T follicular helper cell (primary cell): ENCODE measurements at regions not wholly inside any gene's neighbourhood (a gene's known extent, or its start where the extent isn't known, plus 50 kb on each side); places are given as distances from the start of the nearest gene placed in this dataset.

ENCODE experiments used
- DNase-seq: peaks from one replicate; pipeline ENCODE4 v3.0.0-alpha.2; 2020; ENCODE audit warnings: low read depth

DNA sequence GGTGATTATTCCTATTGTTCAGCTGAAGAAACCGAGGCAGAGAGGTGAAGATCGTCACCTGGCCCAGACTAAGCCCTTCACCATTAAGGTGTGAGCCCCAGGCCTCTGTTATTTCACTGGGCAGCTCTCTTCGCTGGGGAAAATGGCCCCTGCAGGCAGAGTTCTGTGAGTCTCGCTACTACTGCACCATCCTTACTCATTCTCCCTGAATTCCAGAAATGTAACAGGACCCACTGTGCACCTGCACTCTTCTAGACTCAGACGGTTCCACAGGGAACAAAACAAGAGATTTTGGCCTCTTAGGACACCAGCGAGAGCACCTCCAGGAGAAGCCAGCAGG, 147.7 kb upstream of the GLI2 start:
- no peak for DNase-seq

DNA sequence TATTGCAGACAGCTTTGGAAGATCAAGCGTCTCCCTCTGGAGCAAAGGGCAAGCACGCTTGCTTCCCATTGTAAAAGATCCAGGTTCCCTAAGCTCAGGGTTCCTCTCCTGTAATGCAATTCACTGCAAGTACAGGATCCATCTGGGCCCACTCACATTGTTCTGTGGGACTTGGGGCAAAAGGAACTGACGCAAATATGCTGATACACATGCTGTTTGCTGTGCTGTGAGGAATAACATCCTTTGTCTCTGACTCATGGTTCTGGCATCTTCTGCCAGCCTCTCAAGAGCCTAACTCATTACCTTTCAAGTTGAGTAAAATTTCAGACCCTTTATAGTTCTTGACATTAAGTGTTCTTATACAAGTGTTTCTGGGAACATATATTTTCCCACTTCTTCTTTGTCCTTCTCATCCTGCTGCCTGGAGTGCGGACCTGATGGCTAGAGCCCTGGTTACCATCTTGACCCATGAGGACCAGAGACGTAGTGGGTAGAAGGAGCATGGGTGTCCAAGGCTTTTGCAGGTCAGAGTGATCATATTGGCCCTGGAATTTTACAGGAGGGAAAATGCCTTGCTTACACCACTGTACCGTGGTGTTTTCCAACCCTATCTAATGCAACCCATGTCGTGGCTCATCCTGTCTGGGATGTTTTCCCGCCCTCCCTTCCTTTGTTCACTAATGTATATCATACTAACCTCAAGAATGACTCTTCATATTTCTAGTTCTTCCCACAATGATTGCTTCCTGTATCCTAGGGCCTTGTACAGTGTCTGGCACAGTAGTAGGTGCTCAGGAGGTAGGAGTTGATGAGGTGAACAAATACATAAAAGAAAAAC, 145.7 kb upstream of the GLI2 start:
- no peak for DNase-seq

- DNase-seq: no peak
Measured at GRCh38 chr2:120590841-120591240, 144.8 kb upstream of the GLI2 start.

- no peak for DNase-seq
Measured at GRCh38 chr2:120591572-120591971, 144.1 kb upstream of the GLI2 start.

DNA sequence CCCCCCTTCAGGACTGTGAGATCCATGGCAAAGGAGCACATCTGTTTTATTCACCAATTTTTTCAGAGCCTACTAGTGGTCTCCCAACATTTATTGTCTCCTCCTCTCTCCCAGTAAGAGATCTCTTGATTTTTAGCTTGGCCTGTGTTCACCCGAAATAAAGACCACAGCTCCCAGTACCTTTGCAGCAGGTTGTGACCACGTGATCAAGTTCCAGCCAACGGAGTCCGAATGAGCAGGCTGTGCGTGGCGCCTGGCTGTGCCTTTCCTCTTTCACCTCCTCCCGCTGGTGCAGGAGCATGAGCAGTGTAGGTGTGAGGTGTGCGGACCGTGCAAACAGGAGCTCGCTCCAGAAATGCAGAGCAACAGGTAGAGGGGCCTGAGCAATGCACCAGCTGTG, 143.6 kb upstream of the GLI2 start:
- no peak for DNase-seq

GRCh38 chr2:120593921-120594686, 141.6 kb upstream of the GLI2 start:
- DNase-seq: no peak

- no peak for DNase-seq
Measured at GRCh38 chr2:120594856-120595685, 140.6 kb upstream of the GLI2 start.

GRCh38 chr2:120595739-120596138, 139.9 kb upstream of the GLI2 start:
- no peak for DNase-seq

- DNase-seq: no peak
Measured at GRCh38 chr2:120596191-120596811, 139.4 kb upstream of the GLI2 start.

DNA sequence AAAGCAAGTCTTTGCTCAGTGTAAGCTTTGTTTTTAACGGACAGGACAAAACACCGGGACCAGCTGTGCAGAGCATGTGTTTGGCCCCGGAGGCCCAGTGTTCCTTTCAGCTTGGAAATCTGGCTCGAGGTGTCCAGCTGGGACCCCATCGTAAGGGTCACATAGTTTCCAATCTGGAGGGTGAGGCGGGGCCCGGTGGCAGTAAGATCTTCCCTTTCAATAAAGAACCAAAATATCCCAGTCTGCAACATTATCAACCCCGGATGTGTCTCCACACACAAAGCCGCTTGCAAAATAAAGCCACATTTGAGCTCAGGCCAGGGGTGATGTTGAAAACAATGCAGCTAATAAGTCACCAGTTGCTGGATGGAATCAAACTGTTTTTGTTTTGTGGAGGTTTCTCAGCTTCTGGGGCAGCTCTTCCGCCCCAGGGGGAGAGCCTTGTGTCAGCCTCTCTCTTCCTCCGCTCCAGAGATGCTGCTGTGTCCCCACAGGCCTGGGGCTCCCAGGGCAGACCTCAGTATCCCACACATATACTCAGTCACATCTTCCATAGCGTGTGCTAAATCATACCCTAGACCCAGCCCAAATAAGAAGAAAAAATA, 138.6 kb upstream of the GLI2 start:
- DNase-seq: no peak

GRCh38 chr2:120597595-120598193, 138.0 kb upstream of the GLI2 start:
- no peak for DNase-seq

DNA sequence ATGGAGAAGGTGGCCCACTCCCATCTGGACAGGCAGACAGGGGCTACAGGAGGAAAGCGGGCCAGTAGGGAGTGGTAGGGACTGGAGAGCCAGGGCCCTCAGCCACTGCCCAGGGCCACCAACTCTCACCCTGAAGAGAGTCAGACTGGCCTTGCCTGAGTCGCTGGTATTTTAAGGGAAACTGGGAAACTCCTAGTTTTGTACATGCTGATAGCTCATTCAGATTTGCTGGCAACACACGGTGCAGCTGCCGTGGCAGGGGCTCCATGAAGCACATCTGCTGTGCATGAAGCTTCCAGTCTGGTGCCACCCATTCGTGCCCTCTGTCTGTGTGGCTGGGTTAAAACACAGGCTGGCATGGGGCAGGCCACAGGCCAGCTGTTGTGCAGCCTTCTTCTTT, 137.3 kb upstream of the GLI2 start:
- DNase-seq: no peak

DNA sequence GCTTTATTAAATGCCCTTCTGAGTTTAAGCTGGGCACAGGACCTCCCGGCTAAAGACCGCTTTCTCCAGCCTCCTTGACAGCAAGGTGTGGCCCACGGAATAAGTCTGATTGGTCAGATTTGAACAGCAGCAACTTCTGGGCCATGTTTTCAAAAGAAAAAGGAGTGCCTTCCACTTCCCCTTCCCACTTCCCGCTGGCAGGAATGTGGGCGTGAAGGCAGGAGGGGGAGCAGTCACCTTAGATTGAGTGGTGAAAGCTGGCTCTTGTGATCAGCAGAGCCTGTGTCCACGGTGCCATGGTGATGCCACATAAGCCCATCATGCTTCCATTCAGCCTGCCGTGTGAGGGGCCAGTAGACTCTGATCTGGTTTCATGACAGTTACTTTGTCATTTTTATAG, 136.6 kb upstream of the GLI2 start:
- DNase-seq: no peak

- no peak for DNase-seq
Measured at GRCh38 chr2:120599656-120600055, 136.0 kb upstream of the GLI2 start.

DNA sequence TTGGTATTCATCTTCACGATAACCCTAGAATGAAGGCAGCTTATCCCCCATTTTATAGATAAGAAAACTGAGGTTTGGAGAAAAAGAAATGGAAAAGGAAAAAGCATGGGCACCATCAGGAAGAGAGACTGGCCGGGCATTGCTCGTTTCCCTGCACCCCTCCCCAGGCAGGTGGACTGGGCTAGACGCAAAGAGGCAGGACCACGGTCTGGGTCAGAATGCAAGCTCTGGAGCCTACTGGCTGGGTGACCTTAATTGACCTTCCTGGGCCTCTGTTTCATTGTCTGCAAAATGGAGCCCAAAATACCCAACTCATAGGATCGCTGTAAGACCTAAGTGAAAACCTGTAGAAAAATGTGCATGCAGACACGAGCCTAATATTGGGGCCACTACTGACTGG, 135.3 kb upstream of the GLI2 start:
- DNase-seq: no peak

DNA sequence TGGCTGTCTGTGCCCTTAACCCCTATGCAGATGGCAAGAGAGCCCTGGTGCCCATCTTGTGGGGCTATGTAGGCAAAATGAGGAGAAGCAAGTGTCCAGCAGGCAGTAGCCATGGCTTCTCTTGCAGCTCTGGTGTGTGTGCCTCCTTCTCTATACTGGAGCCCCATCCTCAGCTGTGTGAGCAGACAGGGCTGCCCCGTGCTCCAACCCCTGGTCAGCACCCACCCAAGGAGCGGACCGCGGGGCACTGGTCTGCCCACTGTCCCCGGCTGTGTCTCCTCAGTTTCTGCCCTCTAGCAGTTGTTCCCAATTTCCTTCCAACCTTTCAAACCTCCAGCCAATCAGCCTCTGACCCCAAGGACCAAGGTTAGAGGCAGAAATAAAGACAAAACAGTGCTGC, 134.9 kb upstream of the GLI2 start:
- no peak for DNase-seq

DNA sequence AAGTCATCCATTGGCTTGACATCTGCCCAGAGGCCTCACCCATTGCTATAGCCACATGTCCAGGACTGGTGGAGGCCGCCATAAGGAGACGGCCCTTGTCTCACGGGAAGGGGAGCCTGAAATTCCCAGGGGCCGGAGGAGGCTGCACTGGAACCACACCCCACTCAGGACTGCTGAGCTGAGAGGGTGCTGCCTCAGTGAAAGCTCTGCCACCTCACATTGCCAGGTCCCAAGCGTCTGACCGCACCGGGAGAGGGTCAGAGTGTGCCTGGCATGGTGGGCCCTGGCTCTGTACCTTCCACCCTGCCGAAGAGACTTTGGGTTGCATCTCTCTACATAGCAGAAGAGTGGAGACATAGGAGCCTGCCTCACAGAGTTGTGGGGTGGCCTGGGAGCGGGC, 134.1 kb upstream of the GLI2 start:
- no peak for DNase-seq

DNA sequence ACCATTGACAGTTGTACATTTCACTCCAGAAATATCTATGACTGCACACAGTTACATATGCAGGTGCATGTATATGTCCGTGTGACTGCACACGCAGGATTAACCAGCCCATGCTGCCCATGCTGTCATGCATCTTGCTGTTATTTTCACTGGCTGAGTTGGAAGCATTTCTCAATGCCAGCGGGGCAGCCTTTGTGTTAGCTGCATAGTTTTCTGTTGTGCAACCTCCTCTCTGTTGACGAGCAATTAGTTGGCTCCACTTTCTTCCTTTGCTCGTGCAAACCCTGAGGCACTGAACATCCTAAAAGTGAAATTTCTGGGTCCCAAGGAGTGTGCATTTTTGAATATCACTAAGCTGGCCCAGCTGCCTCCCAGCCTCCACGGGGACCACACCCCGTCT, 133.4 kb upstream of the GLI2 start:
- no peak for DNase-seq

DNA sequence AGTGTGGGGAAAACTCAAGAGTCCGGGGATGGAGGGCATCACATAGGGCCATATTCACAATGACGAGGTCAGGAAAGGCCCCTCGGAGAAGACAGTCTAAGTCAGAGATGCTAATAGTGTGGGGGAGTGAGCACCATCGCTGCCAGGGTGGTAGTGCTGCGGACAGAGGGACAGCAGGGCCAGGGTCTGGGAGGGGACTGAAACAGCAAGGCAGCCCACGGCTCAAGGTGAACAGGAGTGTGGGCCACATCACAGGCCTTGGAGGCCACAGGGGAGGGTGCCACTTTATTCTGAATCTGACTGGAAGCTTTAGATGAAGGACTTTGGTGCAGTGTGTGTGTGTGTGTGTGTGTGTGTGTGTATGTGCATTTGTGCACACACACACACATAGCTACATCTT, 130.9 kb upstream of the GLI2 start:
- DNase-seq: no peak

GRCh38 chr2:120605231-120605935, 130.3 kb upstream of the GLI2 start:
- no peak for DNase-seq

GRCh38 chr2:120606280-120606679, 129.4 kb upstream of the GLI2 start:
- no peak for DNase-seq
